ENCODE measurements at regions not wholly inside any gene's neighbourhood (a gene's known extent, or its start where the extent isn't known, plus 50 kb on each side); places are given as distances from the start of the nearest gene placed in this dataset.

DNA sequence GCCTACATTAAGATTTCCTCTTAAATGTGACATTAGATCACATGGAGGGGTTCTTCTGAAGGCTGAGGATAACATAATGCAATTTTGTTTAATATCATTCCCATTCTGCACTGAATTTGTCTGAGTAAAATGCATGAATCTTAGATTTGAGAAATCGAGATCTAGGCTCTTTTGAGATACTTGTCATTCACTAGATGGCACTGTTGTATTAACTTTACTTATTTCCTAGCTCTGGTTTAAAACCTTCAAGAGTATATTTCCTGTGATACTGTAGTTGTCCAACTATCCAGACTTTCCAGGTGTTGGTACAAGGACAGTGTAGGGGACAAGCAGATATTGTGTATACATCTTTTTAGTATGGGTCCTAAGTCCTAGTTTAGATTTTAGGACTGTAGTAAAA lies 91.7 kb upstream of the SEL1L start:
- no peaks in the 10 kb centered on the region for H3K9me3 ChIP-seq (ENCODE audit: control insufficient read depth in 1 of 2, low read length in 2 of 2)
- no peak overlapping the region for H3K9ac ChIP-seq (ENCODE audit: low read depth in 1 of 2, low read length in 2 of 2)
- no peaks in the 10 kb centered on the region for H3K27me3 ChIP-seq (ENCODE audit: control insufficient read depth in 1 of 2, insufficient read depth in 2 of 2, low read length in 2 of 2)
- H3K4me1 ChIP-seq (ENCODE audit: control insufficient read depth in 1 of 2, insufficient read depth in 2 of 2, low read length in 2 of 2) = no peaks in the 10 kb centered on the region
- H3K36me3 ChIP-seq (ENCODE audit: control insufficient read depth in 1 of 2, insufficient read depth in 2 of 2, low read length in 2 of 2) = no peaks in the 10 kb centered on the region
- no peak overlapping the region for H3K27ac ChIP-seq (ENCODE audit: low read depth, low read length)
- no peak overlapping the region for H3K4me3 ChIP-seq (ENCODE audit: low read depth in 1 of 2, low read length in 2 of 2)

DNA sequence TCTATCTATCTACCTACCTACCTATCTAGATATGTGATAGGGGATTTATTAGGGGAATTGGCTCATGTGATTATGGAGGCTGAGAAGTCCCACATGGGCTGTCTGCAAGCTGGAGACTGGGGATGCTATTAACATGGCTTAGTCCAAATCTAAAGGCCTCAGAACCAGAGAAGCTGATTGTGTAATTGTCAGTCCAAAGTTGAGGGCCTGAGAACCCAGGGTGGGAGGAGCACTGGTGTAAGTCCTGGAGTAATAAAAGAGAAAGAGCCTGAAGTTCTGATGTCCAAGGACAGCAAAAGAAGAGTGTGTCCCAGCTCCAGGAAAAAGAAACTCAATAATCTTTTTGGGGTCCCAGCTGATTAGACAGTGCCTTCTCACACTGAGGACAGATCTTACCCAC lies 98.5 kb upstream of the SEL1L start:
- no peaks in the 10 kb centered on the region for H3K9me3 ChIP-seq (ENCODE audit: control insufficient read depth in 1 of 2, low read length in 2 of 2)
- no peaks in the 10 kb centered on the region for H3K4me1 ChIP-seq (ENCODE audit: control insufficient read depth in 1 of 2, insufficient read depth in 2 of 2, low read length in 2 of 2)
- H3K36me3 ChIP-seq (ENCODE audit: control insufficient read depth in 1 of 2, insufficient read depth in 2 of 2, low read length in 2 of 2) = no peaks in the 10 kb centered on the region
- H3K27ac ChIP-seq (ENCODE audit: low read depth, low read length) = no peak overlapping the region
- no peak overlapping the region for H3K9ac ChIP-seq (ENCODE audit: low read depth in 1 of 2, low read length in 2 of 2)
- H3K4me3 ChIP-seq (ENCODE audit: low read depth in 1 of 2, low read length in 2 of 2) = no peak overlapping the region
- no peaks in the 10 kb centered on the region for H3K27me3 ChIP-seq (ENCODE audit: control insufficient read depth in 1 of 2, insufficient read depth in 2 of 2, low read length in 2 of 2)

DNA sequence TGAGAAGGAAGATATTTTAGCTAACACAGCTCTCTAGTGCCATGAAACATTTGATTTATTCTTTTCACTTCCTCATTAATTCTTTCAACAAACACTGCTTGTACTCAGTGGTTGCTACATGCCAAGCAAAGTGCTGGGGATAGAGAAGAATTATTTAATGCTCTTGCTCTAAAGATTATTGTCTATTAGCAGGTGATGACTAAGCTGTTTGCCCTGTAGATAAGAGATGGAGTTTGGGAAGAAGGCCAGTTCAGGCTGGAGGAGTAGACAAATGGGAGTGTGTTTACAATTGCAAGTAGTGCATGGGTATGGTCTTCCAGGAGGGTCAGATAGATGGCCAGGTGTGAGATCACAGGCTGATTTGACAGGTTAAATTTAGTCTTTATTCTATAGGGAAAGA lies 99.8 kb upstream of the SEL1L start:
- H3K9ac ChIP-seq (ENCODE audit: low read depth in 1 of 2, low read length in 2 of 2) = no peak overlapping the region
- H3K9me3 ChIP-seq (ENCODE audit: control insufficient read depth in 1 of 2, low read length in 2 of 2) = no peaks in the 10 kb centered on the region
- H3K4me1 ChIP-seq (ENCODE audit: control insufficient read depth in 1 of 2, insufficient read depth in 2 of 2, low read length in 2 of 2) = no peaks in the 10 kb centered on the region
- no peak overlapping the region for H3K27ac ChIP-seq (ENCODE audit: low read depth, low read length)
- no peaks in the 10 kb centered on the region for H3K36me3 ChIP-seq (ENCODE audit: control insufficient read depth in 1 of 2, insufficient read depth in 2 of 2, low read length in 2 of 2)
- no peak overlapping the region for H3K4me3 ChIP-seq (ENCODE audit: low read depth in 1 of 2, low read length in 2 of 2)
- H3K27me3 ChIP-seq (ENCODE audit: control insufficient read depth in 1 of 2, insufficient read depth in 2 of 2, low read length in 2 of 2) = no peaks in the 10 kb centered on the region

DNA sequence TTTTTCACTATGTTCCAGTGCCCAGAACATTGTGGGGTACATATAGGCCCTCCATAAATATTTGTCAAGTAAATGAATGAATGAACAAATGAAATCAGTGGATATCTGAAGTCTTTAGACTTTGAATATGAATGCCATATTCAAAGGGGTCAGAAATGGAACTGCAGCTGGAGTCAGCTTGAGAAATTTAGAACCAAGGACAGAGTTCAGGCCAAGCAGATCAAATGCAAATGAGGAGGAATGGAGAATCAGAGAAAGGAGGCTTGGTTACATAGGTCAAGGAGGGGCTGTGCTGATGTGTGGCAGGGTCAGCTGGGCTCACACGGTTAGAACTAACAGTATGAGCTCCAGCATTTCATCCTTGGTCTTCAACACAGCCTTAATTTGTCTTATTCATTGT lies 104.0 kb upstream of the SEL1L start:
- Histone ChIP-seq H3K27me3 (ENCODE audit: control insufficient read depth in 1 of 2, insufficient read depth in 2 of 2, low read length in 2 of 2) (no peaks in the 10 kb centered on the region), H3K9ac (ENCODE audit: low read depth in 1 of 2, low read length in 2 of 2) (no peak overlapping the region)

DNA sequence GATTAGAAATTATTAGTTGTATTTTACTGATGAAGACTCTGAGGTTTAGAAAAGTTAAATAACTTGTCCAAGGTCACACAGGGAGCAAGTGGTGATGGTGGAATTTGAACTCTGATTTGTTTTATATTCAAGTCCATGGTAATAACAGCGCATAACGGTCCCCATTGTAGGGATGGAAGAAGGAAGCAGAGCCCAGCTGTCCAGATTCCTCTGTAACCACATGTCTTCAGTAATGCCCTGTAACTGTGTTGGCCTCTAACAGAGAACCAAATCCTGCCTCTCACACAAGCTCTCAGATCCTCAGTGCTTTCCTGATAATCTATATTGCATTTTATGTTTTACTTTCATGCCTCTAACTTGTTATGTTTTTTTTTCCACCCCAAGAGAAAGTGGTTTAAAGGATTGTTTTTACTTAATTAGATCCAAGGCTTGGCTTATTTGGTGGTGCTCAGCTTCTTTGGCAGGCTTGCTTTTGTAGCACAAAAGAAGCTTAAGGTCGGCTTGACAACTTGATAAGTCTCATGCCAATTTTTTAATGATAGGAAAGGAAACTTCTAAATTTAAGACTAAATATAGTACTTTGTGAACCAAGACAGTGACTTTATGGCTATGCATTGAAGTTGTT lies 105.1 kb upstream of the SEL1L start:
- Histone ChIP-seq H3K27me3 (ENCODE audit: control insufficient read depth in 1 of 2, insufficient read depth in 2 of 2, low read length in 2 of 2) (no peaks in the 10 kb centered on the region), H3K9me3 (ENCODE audit: control insufficient read depth in 1 of 2, low read length in 2 of 2) (no peaks in the 10 kb centered on the region), H3K4me3 (ENCODE audit: low read depth in 1 of 2, low read length in 2 of 2) (no peak overlapping the region), H3K36me3 (ENCODE audit: control insufficient read depth in 1 of 2, insufficient read depth in 2 of 2, low read length in 2 of 2) (no peaks in the 10 kb centered on the region), H3K27ac (ENCODE audit: low read depth, low read length) (no peak overlapping the region), H3K9ac (ENCODE audit: low read depth in 1 of 2, low read length in 2 of 2) (no peak overlapping the region), H3K4me1 (ENCODE audit: control insufficient read depth in 1 of 2, insufficient read depth in 2 of 2, low read length in 2 of 2) (no peaks in the 10 kb centered on the region)

More for the DNA sequence above, 104.0 kb upstream of the SEL1L start:
- Histone ChIP-seq H3K9me3 (ENCODE audit: control insufficient read depth in 1 of 2, low read length in 2 of 2) (no peaks in the 10 kb centered on the region), H3K4me1 (ENCODE audit: control insufficient read depth in 1 of 2, insufficient read depth in 2 of 2, low read length in 2 of 2) (no peaks in the 10 kb centered on the region), H3K27ac (ENCODE audit: low read depth, low read length) (no peak overlapping the region), H3K36me3 (ENCODE audit: control insufficient read depth in 1 of 2, insufficient read depth in 2 of 2, low read length in 2 of 2) (no peaks in the 10 kb centered on the region), H3K4me3 (ENCODE audit: low read depth in 1 of 2, low read length in 2 of 2) (no peak overlapping the region)

DNA sequence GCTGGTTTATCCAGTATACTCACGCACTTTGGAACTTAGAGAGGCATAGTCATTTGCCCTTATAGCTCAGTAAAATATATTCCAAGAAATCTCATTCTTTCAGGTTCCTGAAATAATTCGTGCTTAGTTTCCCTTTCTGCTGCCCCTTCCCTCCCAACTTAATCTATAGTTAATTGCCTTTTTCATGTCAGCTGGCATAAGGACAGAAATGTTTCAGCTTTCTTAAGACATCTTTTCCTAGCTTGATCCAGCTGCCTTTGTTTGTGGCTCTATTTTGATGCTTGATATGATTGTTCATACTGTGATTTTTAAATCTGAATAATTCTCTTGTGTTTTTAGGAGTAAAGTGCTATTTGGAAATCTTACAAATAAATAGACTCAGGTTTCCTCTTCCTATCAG lies 120.0 kb upstream of the SEL1L start:
- Histone ChIP-seq H3K36me3 (ENCODE audit: control insufficient read depth in 1 of 2, insufficient read depth in 2 of 2, low read length in 2 of 2) (no peaks in the 10 kb centered on the region), H3K27ac (ENCODE audit: low read depth, low read length) (no peak overlapping the region), H3K9me3 (ENCODE audit: control insufficient read depth in 1 of 2, low read length in 2 of 2) (no peaks in the 10 kb centered on the region), H3K4me3 (ENCODE audit: low read depth in 1 of 2, low read length in 2 of 2) (no peak overlapping the region), H3K27me3 (ENCODE audit: control insufficient read depth in 1 of 2, insufficient read depth in 2 of 2, low read length in 2 of 2) (no peaks in the 10 kb centered on the region), H3K9ac (ENCODE audit: low read depth in 1 of 2, low read length in 2 of 2) (no peak overlapping the region), H3K4me1 (ENCODE audit: control insufficient read depth in 1 of 2, insufficient read depth in 2 of 2, low read length in 2 of 2) (no peaks in the 10 kb centered on the region)

DNA sequence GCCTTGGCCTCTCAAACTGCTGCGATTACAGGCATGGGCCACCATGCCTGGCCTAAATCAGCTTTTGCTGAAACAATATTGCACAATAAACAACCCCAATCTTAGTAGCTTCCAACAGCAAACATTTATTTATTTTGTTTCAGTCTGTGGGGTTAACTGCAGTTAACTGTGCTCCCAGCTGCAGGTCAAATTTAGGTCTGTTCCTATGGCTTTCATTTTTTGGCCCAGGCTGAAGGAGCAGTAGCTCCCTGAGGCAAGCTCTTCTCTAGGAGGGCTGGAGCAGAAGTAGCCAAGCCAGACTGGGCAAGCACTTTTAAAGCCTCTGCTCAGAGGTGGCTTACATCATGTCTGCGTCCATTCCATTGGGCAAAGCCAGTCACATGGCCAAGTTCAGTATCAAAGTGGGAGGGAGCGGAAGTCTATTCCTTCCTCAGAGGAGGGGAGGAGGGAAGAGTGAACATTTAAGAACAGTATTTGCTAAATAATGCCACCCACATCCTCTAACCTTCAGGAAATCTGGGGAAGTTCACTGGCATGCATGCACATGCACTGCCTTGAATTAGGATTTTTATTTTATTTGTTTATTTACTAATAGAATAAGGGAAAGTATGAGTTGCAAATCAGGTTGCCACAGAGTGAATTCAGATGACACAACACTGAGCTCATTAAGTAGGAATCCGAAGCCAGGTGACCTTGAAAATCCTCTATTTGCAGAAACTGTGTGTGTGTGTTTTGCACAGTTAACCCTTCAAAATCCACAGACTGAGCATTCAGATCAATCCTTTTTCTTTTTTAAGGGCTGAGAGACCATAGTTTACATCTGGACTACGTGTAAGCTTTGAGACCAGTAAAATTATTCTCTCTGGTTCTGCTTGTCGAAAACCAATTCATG lies 122.0 kb upstream of the SEL1L start:
- Histone ChIP-seq H3K4me3 (ENCODE audit: low read depth in 1 of 2, low read length in 2 of 2) (no peak overlapping the region), H3K9ac (ENCODE audit: low read depth in 1 of 2, low read length in 2 of 2) (no peak overlapping the region), H3K36me3 (ENCODE audit: control insufficient read depth in 1 of 2, insufficient read depth in 2 of 2, low read length in 2 of 2) (no peaks in the 10 kb centered on the region), H3K27me3 (ENCODE audit: control insufficient read depth in 1 of 2, insufficient read depth in 2 of 2, low read length in 2 of 2) (no peaks in the 10 kb centered on the region), H3K4me1 (ENCODE audit: control insufficient read depth in 1 of 2, insufficient read depth in 2 of 2, low read length in 2 of 2) (no peaks in the 10 kb centered on the region), H3K9me3 (ENCODE audit: control insufficient read depth in 1 of 2, low read length in 2 of 2) (no peaks in the 10 kb centered on the region), H3K27ac (ENCODE audit: low read depth, low read length) (no peak overlapping the region)

DNA sequence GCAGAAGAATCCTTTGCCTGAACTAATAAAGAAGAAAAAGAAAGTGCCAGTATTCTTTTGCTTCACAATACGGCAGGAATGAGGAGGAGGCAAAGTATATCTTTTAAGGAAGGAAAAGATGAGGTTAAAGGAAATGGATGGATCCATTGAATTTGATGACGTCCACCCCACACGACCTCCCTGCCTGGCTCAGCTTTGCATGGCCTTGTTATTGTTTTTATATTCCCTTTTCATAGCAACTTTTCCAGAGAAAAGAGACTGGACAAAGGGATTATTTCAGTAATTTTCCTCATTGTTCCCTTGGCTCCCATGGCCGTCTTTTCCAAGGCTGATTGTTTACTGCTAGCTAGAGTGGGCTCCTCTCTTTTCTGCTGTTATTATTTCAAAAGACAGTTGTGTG lies 123.2 kb upstream of the SEL1L start:
- no peaks in the 10 kb centered on the region for H3K9me3 ChIP-seq (ENCODE audit: control insufficient read depth in 1 of 2, low read length in 2 of 2)
- no peaks in the 10 kb centered on the region for H3K36me3 ChIP-seq (ENCODE audit: control insufficient read depth in 1 of 2, insufficient read depth in 2 of 2, low read length in 2 of 2)
- H3K4me1 ChIP-seq (ENCODE audit: control insufficient read depth in 1 of 2, insufficient read depth in 2 of 2, low read length in 2 of 2) = no peaks in the 10 kb centered on the region
- no peak overlapping the region for H3K4me3 ChIP-seq (ENCODE audit: low read depth in 1 of 2, low read length in 2 of 2)
- H3K9ac ChIP-seq (ENCODE audit: low read depth in 1 of 2, low read length in 2 of 2) = no peak overlapping the region
- no peak overlapping the region for H3K27ac ChIP-seq (ENCODE audit: low read depth, low read length)
- no peaks in the 10 kb centered on the region for H3K27me3 ChIP-seq (ENCODE audit: control insufficient read depth in 1 of 2, insufficient read depth in 2 of 2, low read length in 2 of 2)

DNA sequence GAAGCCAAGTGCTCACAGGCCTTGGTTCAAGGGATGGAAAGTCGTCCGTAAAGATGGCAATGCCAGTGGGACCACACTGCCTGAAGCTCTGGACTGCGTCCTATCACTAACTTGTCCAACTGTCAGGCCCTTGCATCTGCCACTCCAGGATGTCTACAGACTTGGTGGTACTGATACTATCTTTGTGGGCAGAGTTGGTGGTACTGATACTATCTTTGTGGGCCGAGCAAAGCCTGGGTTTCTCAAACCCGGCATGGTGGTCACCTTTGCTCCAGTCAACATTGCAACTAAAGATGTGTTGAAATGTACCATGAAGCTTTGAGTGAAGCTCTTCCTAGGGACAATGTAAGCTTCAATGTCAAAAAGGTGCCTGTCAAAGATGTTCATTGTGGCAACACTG lies 128.4 kb upstream of the SEL1L start:
- no peak overlapping the region for H3K9ac ChIP-seq (ENCODE audit: low read depth in 1 of 2, low read length in 2 of 2)
- no peaks in the 10 kb centered on the region for H3K4me1 ChIP-seq (ENCODE audit: control insufficient read depth in 1 of 2, insufficient read depth in 2 of 2, low read length in 2 of 2)
- no peaks in the 10 kb centered on the region for H3K27me3 ChIP-seq (ENCODE audit: control insufficient read depth in 1 of 2, insufficient read depth in 2 of 2, low read length in 2 of 2)
- no peak overlapping the region for H3K27ac ChIP-seq (ENCODE audit: low read depth, low read length)
- H3K4me3 ChIP-seq (ENCODE audit: low read depth in 1 of 2, low read length in 2 of 2) = no peak overlapping the region
- no peaks in the 10 kb centered on the region for H3K36me3 ChIP-seq (ENCODE audit: control insufficient read depth in 1 of 2, insufficient read depth in 2 of 2, low read length in 2 of 2)
- no peaks in the 10 kb centered on the region for H3K9me3 ChIP-seq (ENCODE audit: control insufficient read depth in 1 of 2, low read length in 2 of 2)

DNA sequence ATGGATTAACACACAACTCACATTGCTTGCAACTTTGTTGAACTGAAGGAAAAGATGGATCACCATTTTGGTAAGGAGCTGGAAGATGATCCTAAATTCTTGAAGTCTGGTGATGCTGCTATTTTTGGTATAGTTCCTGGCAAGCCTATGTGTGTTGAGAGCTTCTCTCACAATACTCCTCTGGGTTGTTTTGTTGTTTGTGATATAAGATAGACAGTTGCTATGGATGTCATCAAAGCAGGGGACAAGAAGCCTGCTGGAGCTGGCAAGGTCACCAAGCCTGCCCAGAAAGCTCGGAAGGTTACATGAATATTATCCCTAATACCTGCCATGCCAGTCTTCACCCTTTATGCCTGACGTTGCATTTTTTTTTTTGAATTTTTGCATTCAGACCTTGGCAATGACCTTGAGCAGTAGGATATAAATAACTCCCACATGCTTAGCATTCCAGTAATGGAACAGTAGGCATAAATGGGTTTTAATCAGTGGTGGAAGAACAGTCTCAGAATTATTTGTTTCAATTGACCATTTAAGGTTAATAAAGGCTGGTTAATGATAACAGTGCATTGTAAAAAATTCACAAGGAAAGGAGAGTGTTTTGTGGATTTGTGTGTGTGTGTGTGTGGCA lies 129.0 kb upstream of the SEL1L start:
- no peaks in the 10 kb centered on the region for H3K27me3 ChIP-seq (ENCODE audit: control insufficient read depth in 1 of 2, insufficient read depth in 2 of 2, low read length in 2 of 2)

More for the DNA sequence above, 129.0 kb upstream of the SEL1L start:
- Histone ChIP-seq H3K36me3 (ENCODE audit: control insufficient read depth in 1 of 2, insufficient read depth in 2 of 2, low read length in 2 of 2) (no peaks in the 10 kb centered on the region), H3K27ac (ENCODE audit: low read depth, low read length) (no peak overlapping the region), H3K4me1 (ENCODE audit: control insufficient read depth in 1 of 2, insufficient read depth in 2 of 2, low read length in 2 of 2) (no peaks in the 10 kb centered on the region), H3K9ac (ENCODE audit: low read depth in 1 of 2, low read length in 2 of 2) (no peak overlapping the region), H3K9me3 (ENCODE audit: control insufficient read depth in 1 of 2, low read length in 2 of 2) (no peaks in the 10 kb centered on the region), H3K4me3 (ENCODE audit: low read depth in 1 of 2, low read length in 2 of 2) (no peak overlapping the region)
